Panc1 (cell line): ENCODE measurements at regions not wholly inside any gene's neighbourhood (a gene's known extent, or its start where the extent isn't known, plus 50 kb on each side); places are given as distances from the start of the nearest gene placed in this dataset.

Experiments
- ATAC-seq: fragments of 200-7000 bp; cut with Tn5 transposase; 2 replicates; pipeline ENCODE4 v1.9.1; 2020; ENCODE audit warnings: mild to moderate bottlenecking, moderate library complexity
- BruUV-seq: library from RNA; stranded (reverse); fragments of 400-500 nt; replicated peaks from 2 replicates; lab custom pipeline; 2021; lab: Mats Ljungman, UMichigan
- CTCF ChIA-PET: fragments of 300-600 bp; sonication (Branson Sonifier 250); formaldehyde crosslinking; loops from one replicate; lab custom pipeline; 2022; ENCODE audit warnings: antibody characterized with exemption; lab: Charles Lee
- POLR2A ChIA-PET: fragments of 300-600 bp; sonication (Branson Sonifier 250); formaldehyde crosslinking; loops from one replicate; lab custom pipeline; 2022; ENCODE audit warnings: antibody characterized with exemption; lab: Charles Lee
- DNase-seq: peaks from one replicate; pipeline ENCODE4 v3.0.0-alpha.2; 2010; ENCODE audit warnings: low read depth, low spot score
- H3K27ac ChIP-seq: 2 replicates; pipeline ENCODE4 v1.5.1; 2011; ENCODE audit warnings: mild to moderate bottlenecking, low read length, inconsistent platforms
- H3K27me3 ChIP-seq: fragments of 200-500 bp; sonication (Bioruptor generic); 2 replicates; pipeline ENCODE4 v1.6.0; 2014; ENCODE audit warnings: low read length, inconsistent platforms; ENCODE audit not compliant: control insufficient read depth, insufficient read depth
- H3K36me3 ChIP-seq: fragments of 200-500 bp; sonication (Bioruptor generic); 2 replicates; pipeline ENCODE4 v1.5.1; 2014; ENCODE audit warnings: inconsistent platforms, mild to moderate bottlenecking, low read length, moderate library complexity; ENCODE audit not compliant: control insufficient read depth, insufficient read depth
- H3K4me1 ChIP-seq: 2 replicates; pipeline ENCODE4 v1.5.1; 2011; ENCODE audit warnings: inconsistent platforms, mild to moderate bottlenecking, low read length, moderate library complexity; ENCODE audit not compliant: control insufficient read depth, insufficient read depth
- H3K4me3 ChIP-seq, 2 experiments: 2 replicates each; pipeline ENCODE4 v1.5.1; 2011 to 2012; ENCODE audit warnings: low read depth in 2 of 2, low read length in 2 of 2, mild to moderate bottlenecking in 2 of 2, inconsistent platforms in 1 of 2, moderate library complexity in 1 of 2
- H3K9me3 ChIP-seq: fragments of 200-500 bp; sonication (Bioruptor generic); 2 replicates; pipeline ENCODE4 v1.5.1; 2014; ENCODE audit warnings: low read depth, mild to moderate bottlenecking, inconsistent platforms, low read length, moderate library complexity; ENCODE audit not compliant: control insufficient read depth, insufficient read depth
- POLR2AphosphoS5 ChIP-seq: IDR thresholded peaks from 2 replicates; pipeline ENCODE4 v1.6.1; 2012; ENCODE audit warnings: mild to moderate bottlenecking, low read depth, low read length, moderate library complexity
- SIN3A ChIP-seq: IDR thresholded peaks from 2 replicates; pipeline ENCODE4 v1.6.1; 2012; ENCODE audit warnings: low read depth, mild to moderate bottlenecking, low read length, moderate library complexity, borderline replicate concordance; ENCODE audit not compliant: insufficient read depth
- TCF7L2 ChIP-seq: IDR thresholded peaks from 2 replicates; pipeline ENCODE4 v1.6.1; 2011; ENCODE audit warnings: mild to moderate bottlenecking, low read depth, low read length, inconsistent platforms
- in situ Hi-C: cut with HindIII; loops from 2 replicates; pipeline ENCODE4 v1.10.0; 2016; ENCODE audit warnings: low sequenced_read_pairs, low pct_unique_long_range_greater_than_20kb
- intact Hi-C: fragments of 100-400 bp; cut with micrococcal nuclease; formaldehyde crosslinking; loops from one replicate; pipeline ENCODE4 v1.10.0; 2022; ENCODE audit not compliant: unreplicated experiment
- TF ChIP-seq, protein P1 (sequence below): fragments of 450-650 bp; IDR thresholded peaks from 2 replicates; pipeline ENCODE4 v1.5.1; 2017; ENCODE audit warnings: mild to moderate bottlenecking
- TF ChIP-seq, protein P2 (sequence below), 2 experiments: IDR thresholded peaks; 2 replicates each; pipeline ENCODE4 v1.6.1; 2011 to 2012; ENCODE audit warnings: low read depth in 2 of 2, control low read depth in 1 of 2, low read length in 1 of 2, mild to moderate bottlenecking in 1 of 2, moderate library complexity in 1 of 2; ENCODE audit not compliant: insufficient read depth in 1 of 2

DNA sequence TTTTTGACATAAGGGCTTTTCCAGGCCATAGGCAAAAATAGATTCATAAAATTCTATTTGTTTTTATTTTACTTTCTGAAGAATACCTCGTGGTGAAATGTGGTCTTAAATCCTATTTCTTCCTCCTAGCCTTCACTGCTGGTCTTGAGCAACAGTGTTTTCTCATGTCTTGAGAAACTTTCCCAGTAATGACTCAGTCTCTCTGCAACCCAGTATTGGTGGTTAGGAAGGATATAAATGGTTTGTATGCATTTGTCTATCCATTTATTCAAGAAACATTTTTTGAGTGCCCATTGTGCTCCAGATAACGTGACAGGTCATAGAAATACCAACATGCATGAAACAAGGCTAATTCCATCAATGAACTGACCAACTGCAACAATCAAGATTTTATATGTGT, 213.9 kb downstream of the TMEM114 start:
- no peak for ATAC-seq
- CTCF ChIA-PET, result no interaction called here
- no TSS peak for BruUV-seq

DNA sequence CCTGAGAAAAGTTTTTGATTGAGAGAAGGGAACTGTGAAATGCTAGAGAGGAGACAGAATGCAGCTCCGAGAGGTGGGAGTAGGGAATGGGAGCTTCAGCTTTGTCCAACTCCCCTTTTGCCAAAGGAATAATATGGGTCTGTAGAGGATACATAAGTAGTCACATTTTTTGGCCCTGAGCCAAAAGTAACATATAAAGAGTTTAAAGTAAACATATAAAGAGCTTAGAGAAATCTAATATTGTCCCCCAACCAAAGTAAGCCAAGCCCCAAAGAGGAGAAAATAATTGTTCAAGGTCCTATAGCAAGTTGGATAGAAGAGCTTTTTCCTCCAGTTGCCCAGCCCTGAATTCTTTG, 215.1 kb downstream of the TMEM114 start:
- DNase-seq (no peak), ATAC-seq (no peak)
- Histone ChIP-seq H3K9me3 (no peaks in the 10 kb centered on the region), H3K4me1 (no peaks in the 10 kb centered on the region), H3K4me3 (no peak overlapping the region), H3K27ac (no peak overlapping the region), H3K27me3 (no peaks in the 10 kb centered on the region), H3K36me3 (no peaks in the 10 kb centered on the region)
- ChIA-PET CTCF (no interaction called here), POLR2A (no interaction called here)
- BruUV-seq, result no TSS peak
- TF ChIP-seq POLR2AphosphoS5 (no peak), SIN3A (no peak), TCF7L2 (no peak)
- TF ChIP-seq, protein P1, sequence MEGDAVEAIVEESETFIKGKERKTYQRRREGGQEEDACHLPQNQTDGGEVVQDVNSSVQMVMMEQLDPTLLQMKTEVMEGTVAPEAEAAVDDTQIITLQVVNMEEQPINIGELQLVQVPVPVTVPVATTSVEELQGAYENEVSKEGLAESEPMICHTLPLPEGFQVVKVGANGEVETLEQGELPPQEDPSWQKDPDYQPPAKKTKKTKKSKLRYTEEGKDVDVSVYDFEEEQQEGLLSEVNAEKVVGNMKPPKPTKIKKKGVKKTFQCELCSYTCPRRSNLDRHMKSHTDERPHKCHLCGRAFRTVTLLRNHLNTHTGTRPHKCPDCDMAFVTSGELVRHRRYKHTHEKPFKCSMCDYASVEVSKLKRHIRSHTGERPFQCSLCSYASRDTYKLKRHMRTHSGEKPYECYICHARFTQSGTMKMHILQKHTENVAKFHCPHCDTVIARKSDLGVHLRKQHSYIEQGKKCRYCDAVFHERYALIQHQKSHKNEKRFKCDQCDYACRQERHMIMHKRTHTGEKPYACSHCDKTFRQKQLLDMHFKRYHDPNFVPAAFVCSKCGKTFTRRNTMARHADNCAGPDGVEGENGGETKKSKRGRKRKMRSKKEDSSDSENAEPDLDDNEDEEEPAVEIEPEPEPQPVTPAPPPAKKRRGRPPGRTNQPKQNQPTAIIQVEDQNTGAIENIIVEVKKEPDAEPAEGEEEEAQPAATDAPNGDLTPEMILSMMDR, result no peak
- TF ChIP-seq, protein P2, sequence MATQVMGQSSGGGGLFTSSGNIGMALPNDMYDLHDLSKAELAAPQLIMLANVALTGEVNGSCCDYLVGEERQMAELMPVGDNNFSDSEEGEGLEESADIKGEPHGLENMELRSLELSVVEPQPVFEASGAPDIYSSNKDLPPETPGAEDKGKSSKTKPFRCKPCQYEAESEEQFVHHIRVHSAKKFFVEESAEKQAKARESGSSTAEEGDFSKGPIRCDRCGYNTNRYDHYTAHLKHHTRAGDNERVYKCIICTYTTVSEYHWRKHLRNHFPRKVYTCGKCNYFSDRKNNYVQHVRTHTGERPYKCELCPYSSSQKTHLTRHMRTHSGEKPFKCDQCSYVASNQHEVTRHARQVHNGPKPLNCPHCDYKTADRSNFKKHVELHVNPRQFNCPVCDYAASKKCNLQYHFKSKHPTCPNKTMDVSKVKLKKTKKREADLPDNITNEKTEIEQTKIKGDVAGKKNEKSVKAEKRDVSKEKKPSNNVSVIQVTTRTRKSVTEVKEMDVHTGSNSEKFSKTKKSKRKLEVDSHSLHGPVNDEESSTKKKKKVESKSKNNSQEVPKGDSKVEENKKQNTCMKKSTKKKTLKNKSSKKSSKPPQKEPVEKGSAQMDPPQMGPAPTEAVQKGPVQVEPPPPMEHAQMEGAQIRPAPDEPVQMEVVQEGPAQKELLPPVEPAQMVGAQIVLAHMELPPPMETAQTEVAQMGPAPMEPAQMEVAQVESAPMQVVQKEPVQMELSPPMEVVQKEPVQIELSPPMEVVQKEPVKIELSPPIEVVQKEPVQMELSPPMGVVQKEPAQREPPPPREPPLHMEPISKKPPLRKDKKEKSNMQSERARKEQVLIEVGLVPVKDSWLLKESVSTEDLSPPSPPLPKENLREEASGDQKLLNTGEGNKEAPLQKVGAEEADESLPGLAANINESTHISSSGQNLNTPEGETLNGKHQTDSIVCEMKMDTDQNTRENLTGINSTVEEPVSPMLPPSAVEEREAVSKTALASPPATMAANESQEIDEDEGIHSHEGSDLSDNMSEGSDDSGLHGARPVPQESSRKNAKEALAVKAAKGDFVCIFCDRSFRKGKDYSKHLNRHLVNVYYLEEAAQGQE (IDR thresholded peaks at IDR 0.05; ENCODE audit: insufficient read depth in 1 of 2, low read depth in 2 of 2, low read length in 1 of 2), result no peak
- in situ Hi-C loops, result no loop called here
- intact Hi-C loops, result no loop called here

More for the DNA sequence above, 213.9 kb downstream of the TMEM114 start:
- no peaks in the 10 kb centered on the region for H3K27me3 ChIP-seq
- intact Hi-C loops, result no loop called here
- H3K36me3 ChIP-seq, result no peaks in the 10 kb centered on the region
- H3K4me1 ChIP-seq, result no peaks in the 10 kb centered on the region
- H3K4me3 ChIP-seq, result no peak overlapping the region
- POLR2A ChIA-PET, result no interaction called here
- no peak for TF ChIP-seq SIN3A
- TF ChIP-seq TCF7L2, result no peak
- TF ChIP-seq, protein P1, result no peak
- no peak for TF ChIP-seq POLR2AphosphoS5
- TF ChIP-seq, protein P2 (IDR thresholded peaks at IDR 0.05; ENCODE audit: insufficient read depth in 1 of 2, low read depth in 2 of 2, low read length in 1 of 2), result no peak
- DNase-seq, result no peak
- no peak overlapping the region for H3K27ac ChIP-seq
- in situ Hi-C loops, result no loop called here
- no peaks in the 10 kb centered on the region for H3K9me3 ChIP-seq
